IMR-90 (cell line): ENCODE measurements at regions not wholly inside any gene's neighbourhood (a gene's known extent, or its start where the extent isn't known, plus 50 kb on each side); places are given as distances from the start of the nearest gene placed in this dataset.

Source experiments
- ATAC-seq: fragments of 200-7000 bp; cut with Tn5 transposase; 2 replicates; pipeline ENCODE4 v1.9.1; 2020; ENCODE audit warnings: low read depth, mild to moderate bottlenecking, moderate library complexity
- BruUV-seq: library from RNA; stranded (reverse); fragments of 400-500 nt; replicated peaks from 2 replicates; lab custom pipeline; 2021; lab: Mats Ljungman, UMichigan
- CTCF ChIA-PET: fragments of 300-600 bp; formaldehyde crosslinking; extraction: SDS; loops from one replicate; lab custom pipeline; 2021; ENCODE audit warnings: antibody characterized with exemption; lab: Yijun Ruan, JAX
- POLR2A ChIA-PET: fragments of 300-600 bp; sonication (Branson Sonifier 250); formaldehyde crosslinking; loops from one replicate; lab custom pipeline; 2022; ENCODE audit warnings: antibody characterized with exemption; ENCODE audit not compliant: unreplicated experiment; lab: Charles Lee
- DNase-seq: peaks from one replicate; pipeline ENCODE4 v3.0.0; 2013
- H2AFZ ChIP-seq: replicated peaks from 2 replicates; pipeline ENCODE3; 2013; ENCODE audit warnings: low read length, mild to moderate bottlenecking; ENCODE audit not compliant: poor library complexity
- H2AK5ac ChIP-seq: 2 replicates; pipeline ENCODE4 v1.6.1; 2013; ENCODE audit warnings: low read depth, low read length, inconsistent platforms
- H2AK9ac ChIP-seq: replicated peaks from 2 replicates; pipeline ENCODE3; 2013; ENCODE audit warnings: mild to moderate bottlenecking, low read depth, low read length, moderate library complexity; ENCODE audit not compliant: poor library complexity
- H2BK120ac ChIP-seq: 2 replicates; pipeline ENCODE4 v1.6.1; 2013; ENCODE audit warnings: low read depth, low read length, inconsistent platforms
- H2BK15ac ChIP-seq: 3 replicates; pipeline ENCODE4 v1.6.1; 2013; ENCODE audit warnings: low read depth, low read length, inconsistent platforms
- H2BK20ac ChIP-seq: 2 replicates; pipeline ENCODE4 v1.6.1; 2013; ENCODE audit warnings: low read depth, mild to moderate bottlenecking, inconsistent platforms, low read length, moderate library complexity
- H2BK5ac ChIP-seq: 2 replicates; pipeline ENCODE4 v1.6.1; 2013; ENCODE audit warnings: mild to moderate bottlenecking, low read depth, low read length, inconsistent platforms; ENCODE audit not compliant: poor library complexity, severe bottlenecking
- H3K14ac ChIP-seq: replicated peaks from 2 replicates; pipeline ENCODE4 v1.6.1; 2013; ENCODE audit warnings: low read depth, low read length, inconsistent platforms
- H3K18ac ChIP-seq: 2 replicates; pipeline ENCODE4 v1.6.1; 2013; ENCODE audit warnings: low read depth, low read length, control low read depth
- H3K23ac ChIP-seq: 2 replicates; pipeline ENCODE4 v1.6.1; 2013; ENCODE audit warnings: low read depth, low read length, inconsistent platforms
- H3K27ac ChIP-seq: 2 replicates; pipeline ENCODE4 v1.5.1; 2013; ENCODE audit warnings: mild to moderate bottlenecking, control low read depth, low read length; ENCODE audit not compliant: insufficient read depth
- H3K27me3 ChIP-seq: 2 replicates; pipeline ENCODE4 v1.6.1; 2013; ENCODE audit warnings: low read length; ENCODE audit not compliant: control insufficient read depth, insufficient read depth
- H3K36me3 ChIP-seq: 2 replicates; pipeline ENCODE4 v1.6.1; 2013; ENCODE audit warnings: low read length, mixed read lengths; ENCODE audit not compliant: control insufficient read depth, insufficient read depth
- H3K4ac ChIP-seq: 2 replicates; pipeline ENCODE4 v1.6.1; 2013; ENCODE audit warnings: low read depth, low read length, inconsistent platforms
- H3K4me1 ChIP-seq: 2 replicates; pipeline ENCODE4 v1.6.1; 2013; ENCODE audit warnings: low read length, mixed read lengths; ENCODE audit not compliant: control insufficient read depth, insufficient read depth
- H3K4me2 ChIP-seq: 2 replicates; pipeline ENCODE4 v1.6.1; 2013; ENCODE audit warnings: low read depth, mild to moderate bottlenecking, control low read depth, low read length, moderate library complexity
- H3K4me3 ChIP-seq: 2 replicates; pipeline ENCODE4 v1.5.1; 2013; ENCODE audit warnings: low read depth, mild to moderate bottlenecking, control low read depth, low read length, moderate library complexity; ENCODE audit not compliant: insufficient read depth
- H3K56ac ChIP-seq: 2 replicates; pipeline ENCODE4 v1.6.1; 2013; ENCODE audit warnings: low read length, inconsistent platforms; ENCODE audit not compliant: insufficient read depth; ENCODE audit errors: extremely low read depth
- H3K79me1 ChIP-seq, 2 experiments: 2 replicates each; pipeline ENCODE4 v1.6.1; 2013; ENCODE audit warnings: low read length in 2 of 2, inconsistent platforms in 1 of 2, low read depth in 1 of 2
- H3K9ac ChIP-seq: 2 replicates; pipeline ENCODE4 v1.6.1; 2013; ENCODE audit warnings: low read depth, low read length, control low read depth
- H3K9me1 ChIP-seq: 2 replicates; pipeline ENCODE4 v1.6.1; 2013; ENCODE audit warnings: low read length, inconsistent platforms; ENCODE audit not compliant: insufficient read depth
- H3K9me3 ChIP-seq: 2 replicates; pipeline ENCODE4 v1.6.1; 2013; ENCODE audit warnings: low read length; ENCODE audit not compliant: control insufficient read depth, insufficient read depth
- H4K20me1 ChIP-seq: 2 replicates; pipeline ENCODE4 v1.6.1; 2013; ENCODE audit warnings: low read length, inconsistent platforms; ENCODE audit not compliant: insufficient read depth
- H4K5ac ChIP-seq: 2 replicates; pipeline ENCODE4 v1.6.1; 2013; ENCODE audit warnings: mild to moderate bottlenecking, low read depth, low read length, control low read depth
- H4K8ac ChIP-seq, 2 experiments: 2 replicates each; pipeline ENCODE4 v1.6.1; 2013; ENCODE audit warnings: low read depth in 2 of 2, low read length in 2 of 2, control low read depth in 1 of 2, inconsistent platforms in 1 of 2
- H4K91ac ChIP-seq: 2 replicates; pipeline ENCODE4 v1.6.1; 2013; ENCODE audit warnings: low read depth, low read length, inconsistent platforms; ENCODE audit not compliant: insufficient read depth
- BHLHE40 ChIP-seq: fragments of 150-350 bp; IDR thresholded peaks from 2 replicates; pipeline ENCODE4 v1.6.1; 2016; ENCODE audit warnings: mild to moderate bottlenecking, low read depth, low read length
- CHD1 ChIP-seq: IDR thresholded peaks from 2 replicates; pipeline ENCODE4 v1.6.1; 2012; ENCODE audit warnings: low read depth, low read length, improper control_type of control experiment
- ELK1 ChIP-seq: fragments of 150-350 bp; IDR thresholded peaks from 2 replicates; pipeline ENCODE4 v1.6.1; 2016; ENCODE audit warnings: low read depth, mild to moderate bottlenecking, low read length, moderate library complexity, borderline replicate concordance
- FOS ChIP-seq: fragments of 150-350 bp; IDR thresholded peaks from 2 replicates; pipeline ENCODE4 v1.6.1; 2016; ENCODE audit warnings: low read depth, low read length
- MAFK ChIP-seq: IDR thresholded peaks from 2 replicates; pipeline ENCODE4 v1.6.1; 2012; ENCODE audit warnings: low read depth, low read length, improper control_type of control experiment
- MAZ ChIP-seq: IDR thresholded peaks from 2 replicates; pipeline ENCODE4 v1.6.1; 2012; ENCODE audit warnings: low read depth, mild to moderate bottlenecking, low read length, improper control_type of control experiment, moderate library complexity, borderline replicate concordance
- MXI1 ChIP-seq: IDR thresholded peaks from 2 replicates; pipeline ENCODE4 v1.6.1; 2012; ENCODE audit warnings: low read depth, mild to moderate bottlenecking, low read length, moderate library complexity, borderline replicate concordance
- NFE2L2 ChIP-seq: fragments of 150-350 bp; IDR thresholded peaks from 2 replicates; pipeline ENCODE4 v1.6.1; 2016; ENCODE audit warnings: low read depth, mild to moderate bottlenecking, low read length
- POLR2A ChIP-seq: IDR thresholded peaks from 2 replicates; pipeline ENCODE4 v1.6.1; 2012; ENCODE audit warnings: mild to moderate bottlenecking, low read depth, low read length
- RAD21 ChIP-seq: IDR thresholded peaks from 2 replicates; pipeline ENCODE4 v1.6.1; 2012; ENCODE audit warnings: low read length, improper control_type of control experiment
- RCOR1 ChIP-seq: IDR thresholded peaks from 2 replicates; pipeline ENCODE4 v1.6.1; 2012; ENCODE audit warnings: mild to moderate bottlenecking, low read length, improper control_type of control experiment; ENCODE audit not compliant: insufficient replicate concordance
- RFX5 ChIP-seq: IDR thresholded peaks from 2 replicates; pipeline ENCODE4 v1.8.0; 2012; ENCODE audit warnings: low read depth, mild to moderate bottlenecking, low read length, moderate library complexity
- SMC3 ChIP-seq: fragments of 150-350 bp; IDR thresholded peaks from 2 replicates; pipeline ENCODE4 v1.6.1; 2016; ENCODE audit warnings: low read depth, mild to moderate bottlenecking, antibody characterized with exemption, low read length, moderate library complexity
- USF2 ChIP-seq: fragments of 150-350 bp; IDR thresholded peaks from 2 replicates; pipeline ENCODE4 v1.6.1; 2017; ENCODE audit warnings: mild to moderate bottlenecking, antibody characterized with exemption, low read length, low read depth
- WGBS, 2 experiments: methylation state at CpG; one replicate each; pipeline versions ENCODE4 v1.1.5 to v1.1.7; 2013; ENCODE audit warnings: missing lambda C conversion rate in 2 of 2; ENCODE audit not compliant: insufficient read length in 1 of 2; ENCODE audit errors: extremely low coverage in 2 of 2; 5-methylcytosine and 5-hydroxymethylcytosine counted together
- dilution Hi-C: fragments of 300-500 bp; cut with HindIII; formaldehyde crosslinking; loops from one replicate; pipeline ENCODE4 v1.14.3; 2018; ENCODE audit warnings: low sequenced_read_pairs; ENCODE audit not compliant: unreplicated experiment
- in situ Hi-C: fragments of 300-500 bp; cut with MboI; formaldehyde crosslinking; loops from 3 replicates; pipeline ENCODE4 v1.14.3; 2019; ENCODE audit warnings: low sequenced_read_pairs, inconsistent platforms, mixed read lengths
- intact Hi-C: fragments of 100-400 bp; cut with micrococcal nuclease; formaldehyde crosslinking; loops from 2 replicates; pipeline ENCODE4 v1.10.0; 2022
- TF ChIP-seq, protein P1 (sequence below): conservative IDR thresholded peaks from 2 replicates; pipeline ENCODE4 v1.5.1; 2012; ENCODE audit warnings: mild to moderate bottlenecking, low read depth, low read length, improper control_type of control experiment

GRCh38 chr3:144173491-144173890 is 201.9 kb downstream of the DIPK2A start:
- H2AFZ ChIP-seq: no peak overlapping the region
- H2BK5ac ChIP-seq: no peak overlapping the region
- H3K36me3 ChIP-seq: no peaks in the 10 kb centered on the region
- TF ChIP-seq RFX5: no peak
- TF ChIP-seq, protein P1, sequence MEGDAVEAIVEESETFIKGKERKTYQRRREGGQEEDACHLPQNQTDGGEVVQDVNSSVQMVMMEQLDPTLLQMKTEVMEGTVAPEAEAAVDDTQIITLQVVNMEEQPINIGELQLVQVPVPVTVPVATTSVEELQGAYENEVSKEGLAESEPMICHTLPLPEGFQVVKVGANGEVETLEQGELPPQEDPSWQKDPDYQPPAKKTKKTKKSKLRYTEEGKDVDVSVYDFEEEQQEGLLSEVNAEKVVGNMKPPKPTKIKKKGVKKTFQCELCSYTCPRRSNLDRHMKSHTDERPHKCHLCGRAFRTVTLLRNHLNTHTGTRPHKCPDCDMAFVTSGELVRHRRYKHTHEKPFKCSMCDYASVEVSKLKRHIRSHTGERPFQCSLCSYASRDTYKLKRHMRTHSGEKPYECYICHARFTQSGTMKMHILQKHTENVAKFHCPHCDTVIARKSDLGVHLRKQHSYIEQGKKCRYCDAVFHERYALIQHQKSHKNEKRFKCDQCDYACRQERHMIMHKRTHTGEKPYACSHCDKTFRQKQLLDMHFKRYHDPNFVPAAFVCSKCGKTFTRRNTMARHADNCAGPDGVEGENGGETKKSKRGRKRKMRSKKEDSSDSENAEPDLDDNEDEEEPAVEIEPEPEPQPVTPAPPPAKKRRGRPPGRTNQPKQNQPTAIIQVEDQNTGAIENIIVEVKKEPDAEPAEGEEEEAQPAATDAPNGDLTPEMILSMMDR: no peak
- TF ChIP-seq MAZ: no peak
- no peak for TF ChIP-seq SMC3
- no peak for TF ChIP-seq USF2
- TF ChIP-seq CHD1: no peak
- no peak for TF ChIP-seq FOS
- no peak for TF ChIP-seq ELK1
- no peak for TF ChIP-seq RCOR1
- no peak for TF ChIP-seq NFE2L2
- TF ChIP-seq MXI1: no peak
- TF ChIP-seq BHLHE40: no peak
- no peak for TF ChIP-seq POLR2A
- no peak for TF ChIP-seq MAFK
- no peak for TF ChIP-seq RAD21
- no peaks in the 10 kb centered on the region for H3K9me3 ChIP-seq
- ATAC-seq: no peak
- no TSS peak for BruUV-seq
- ChIA-PET CTCF (no interaction called here), POLR2A (no interaction called here)
- H4K91ac ChIP-seq: no peak overlapping the region
- H3K23ac ChIP-seq: no peak overlapping the region
- WGBS, 2 experiments: 100% methylated on average over 1 of the region's 1 CpG; no CpG with 5 or more reads in 1 of the 2 experiments
- dilution Hi-C loops: no loop called here
- intact Hi-C loops: no loop called here
- H3K27ac ChIP-seq: no peak overlapping the region
- H2AK5ac ChIP-seq: no peak overlapping the region
- no peak overlapping the region for H3K4me2 ChIP-seq
- H2AK9ac ChIP-seq: no peak overlapping the region
- no peak overlapping the region for H3K18ac ChIP-seq
- H2BK20ac ChIP-seq: no peak overlapping the region
- DNase-seq: no peak
- H3K14ac ChIP-seq: no peak overlapping the region
- no peaks in the 10 kb centered on the region for H3K79me1 ChIP-seq
- H2BK15ac ChIP-seq: no peak overlapping the region
- no peak overlapping the region for H4K8ac ChIP-seq
- no peaks in the 10 kb centered on the region for H3K9me1 ChIP-seq
- H2BK120ac ChIP-seq: no peak overlapping the region
- in situ Hi-C loops: no loop called here
- H3K4ac ChIP-seq: no peak overlapping the region
- H4K5ac ChIP-seq: no peak overlapping the region
- H3K4me3 ChIP-seq: no peak overlapping the region
- H3K4me1 ChIP-seq: no peaks in the 10 kb centered on the region
- H3K27me3 ChIP-seq: no peaks in the 10 kb centered on the region
- H4K20me1 ChIP-seq: no peaks in the 10 kb centered on the region
- H3K56ac ChIP-seq: no peak overlapping the region
- H3K9ac ChIP-seq: no peak overlapping the region
